ENCODE measurements at regions not wholly inside any gene's neighbourhood (a gene's known extent, or its start where the extent isn't known, plus 50 kb on each side); places are given as distances from the start of the nearest gene placed in this dataset.

DNA sequence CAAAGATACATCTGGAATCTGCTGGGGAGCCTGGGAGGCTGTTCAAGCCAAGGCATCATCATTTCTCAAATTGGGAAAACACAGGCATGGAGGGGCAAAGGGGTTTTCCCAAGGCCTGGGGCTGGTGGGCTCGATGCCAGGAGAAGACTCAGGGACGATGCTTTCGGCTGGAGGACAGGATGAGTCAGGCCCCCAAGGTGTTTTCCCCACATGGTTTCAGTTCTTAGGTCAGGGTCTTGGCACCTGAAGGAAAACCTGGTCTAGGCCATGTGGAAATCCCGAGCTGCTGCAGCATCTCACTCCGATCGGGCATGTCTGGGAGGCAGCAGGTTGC is 348.1 kb downstream of the CDC5L start:
- TF ChIP-seq, protein P1, sequence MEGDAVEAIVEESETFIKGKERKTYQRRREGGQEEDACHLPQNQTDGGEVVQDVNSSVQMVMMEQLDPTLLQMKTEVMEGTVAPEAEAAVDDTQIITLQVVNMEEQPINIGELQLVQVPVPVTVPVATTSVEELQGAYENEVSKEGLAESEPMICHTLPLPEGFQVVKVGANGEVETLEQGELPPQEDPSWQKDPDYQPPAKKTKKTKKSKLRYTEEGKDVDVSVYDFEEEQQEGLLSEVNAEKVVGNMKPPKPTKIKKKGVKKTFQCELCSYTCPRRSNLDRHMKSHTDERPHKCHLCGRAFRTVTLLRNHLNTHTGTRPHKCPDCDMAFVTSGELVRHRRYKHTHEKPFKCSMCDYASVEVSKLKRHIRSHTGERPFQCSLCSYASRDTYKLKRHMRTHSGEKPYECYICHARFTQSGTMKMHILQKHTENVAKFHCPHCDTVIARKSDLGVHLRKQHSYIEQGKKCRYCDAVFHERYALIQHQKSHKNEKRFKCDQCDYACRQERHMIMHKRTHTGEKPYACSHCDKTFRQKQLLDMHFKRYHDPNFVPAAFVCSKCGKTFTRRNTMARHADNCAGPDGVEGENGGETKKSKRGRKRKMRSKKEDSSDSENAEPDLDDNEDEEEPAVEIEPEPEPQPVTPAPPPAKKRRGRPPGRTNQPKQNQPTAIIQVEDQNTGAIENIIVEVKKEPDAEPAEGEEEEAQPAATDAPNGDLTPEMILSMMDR (IDR thresholded peaks at IDR 0.05): no peak
- TF ChIP-seq SIN3A (IDR thresholded peaks at IDR 0.05; ENCODE audit: borderline replicate concordance, insufficient read depth, low read depth, low read length): no peak
- no peak for TF ChIP-seq POLR2AphosphoS5 (IDR thresholded peaks at IDR 0.05; ENCODE audit: low read depth, low read length)
- TF ChIP-seq REST (IDR thresholded peaks at IDR 0.05; ENCODE audit: insufficient read depth in 1 of 2, low read depth in 2 of 2, low read length in 1 of 2): no peak
